ENCODE measurements at regions not wholly inside any gene's neighbourhood (a gene's known extent, or its start where the extent isn't known, plus 50 kb on each side); places are given as distances from the start of the nearest gene placed in this dataset.

- no peak for TF ChIP-seq ZBTB26 (CRISPR knock-in tag; IDR thresholded peaks at IDR 0.05)
- TF ChIP-seq CBFA2T3 (IDR thresholded peaks at IDR 0.05): no peak
- no peak for TF ChIP-seq ZNF146 (CRISPR knock-in tag; IDR thresholded peaks at IDR 0.05; ENCODE audit: unreplicated experiment)
- TF ChIP-seq RHOXF2B (CRISPR knock-in tag; conservative IDR thresholded peaks at IDR 0.05): no peak
- no peak for TF ChIP-seq NFE2 (IDR thresholded peaks at IDR 0.05; ENCODE audit: low read depth)
- TF ChIP-seq L3MBTL2 (IDR thresholded peaks at IDR 0.05): 0 out of 2 replicates have a peak, but pooled peaks have one; percentile 16
- TF ChIP-seq XRCC5 (IDR thresholded peaks at IDR 0.05; ENCODE audit: low read depth, low read length): no peak
- TF ChIP-seq CTCF (IDR thresholded peaks at IDR 0.05 in 2 of 3, conservative IDR thresholded peaks at IDR 0.05 in 1 of 3; ENCODE audit: insufficient read depth in 2 of 3, low read depth in 1 of 3, low read length in 3 of 3): 0 out of 6 replicates have a peak, but pooled peaks of 1 of the 3 experiments have one; percentile 10
- no peak for TF ChIP-seq HOMEZ (CRISPR knock-in tag; IDR thresholded peaks at IDR 0.05)
- no peak for TF ChIP-seq ZNF347 (CRISPR knock-in tag; IDR thresholded peaks at IDR 0.05; ENCODE audit: low read depth)
- TF ChIP-seq ZBTB9 (CRISPR knock-in tag; IDR thresholded peaks at IDR 0.05): no peak
- no peak for TF ChIP-seq NR1H2 (CRISPR knock-in tag; IDR thresholded peaks at IDR 0.05)
- TF ChIP-seq DEAF1 (CRISPR knock-in tag; IDR thresholded peaks at IDR 0.05): no peak
- no peak for TF ChIP-seq CGGBP1 (CRISPR knock-in tag; IDR thresholded peaks at IDR 0.05)
- TF ChIP-seq ZNF134 (CRISPR knock-in tag; conservative IDR thresholded peaks at IDR 0.05): no peak
- no peak for TF ChIP-seq BRF1 (IDR thresholded peaks at IDR 0.05; ENCODE audit: borderline replicate concordance, extremely low read depth, insufficient read length)
- TF ChIP-seq CHAMP1 (IDR thresholded peaks at IDR 0.05): no peak
- TF ChIP-seq GATAD2B (IDR thresholded peaks at IDR 0.05; ENCODE audit: borderline replicate concordance): no peak
These were observed 453.2 kb downstream of the QKI start (continued) for GRCh38 chr6:163867518-163868292.

All from K562 (cell line).